ENCODE measurements at regions not wholly inside any gene's neighbourhood (a gene's known extent, or its start where the extent isn't known, plus 50 kb on each side); places are given as distances from the start of the nearest gene placed in this dataset.

GRCh38 chr16:76656994-76657393 is 379.8 kb downstream of the CNTNAP4 start:
- Histone ChIP-seq H3K4me1 (ENCODE audit: low read depth, poor library complexity, severe bottlenecking) (no peaks in the 10 kb centered on the region), H3K27me3 (ENCODE audit: insufficient read depth, low read depth) (no peaks in the 10 kb centered on the region), H3K4me3 (IDR thresholded peaks at IDR 0.05; ENCODE audit: insufficient read depth, low read depth, low read length) (no peak overlapping the region), H3K36me3 (ENCODE audit: insufficient read depth) (no peaks in the 10 kb centered on the region), H3K79me2 (ENCODE audit: insufficient read depth, low read depth) (no peaks in the 10 kb centered on the region), H3K27ac (no peak overlapping the region), H3K9ac (no peak overlapping the region), H3K4me2 (no peak overlapping the region), H4K20me1 (ENCODE audit: insufficient read depth) (no peaks in the 10 kb centered on the region), H2AFZ (ENCODE audit: low read depth) (no peak overlapping the region)
- TF ChIP-seq, protein P1, sequence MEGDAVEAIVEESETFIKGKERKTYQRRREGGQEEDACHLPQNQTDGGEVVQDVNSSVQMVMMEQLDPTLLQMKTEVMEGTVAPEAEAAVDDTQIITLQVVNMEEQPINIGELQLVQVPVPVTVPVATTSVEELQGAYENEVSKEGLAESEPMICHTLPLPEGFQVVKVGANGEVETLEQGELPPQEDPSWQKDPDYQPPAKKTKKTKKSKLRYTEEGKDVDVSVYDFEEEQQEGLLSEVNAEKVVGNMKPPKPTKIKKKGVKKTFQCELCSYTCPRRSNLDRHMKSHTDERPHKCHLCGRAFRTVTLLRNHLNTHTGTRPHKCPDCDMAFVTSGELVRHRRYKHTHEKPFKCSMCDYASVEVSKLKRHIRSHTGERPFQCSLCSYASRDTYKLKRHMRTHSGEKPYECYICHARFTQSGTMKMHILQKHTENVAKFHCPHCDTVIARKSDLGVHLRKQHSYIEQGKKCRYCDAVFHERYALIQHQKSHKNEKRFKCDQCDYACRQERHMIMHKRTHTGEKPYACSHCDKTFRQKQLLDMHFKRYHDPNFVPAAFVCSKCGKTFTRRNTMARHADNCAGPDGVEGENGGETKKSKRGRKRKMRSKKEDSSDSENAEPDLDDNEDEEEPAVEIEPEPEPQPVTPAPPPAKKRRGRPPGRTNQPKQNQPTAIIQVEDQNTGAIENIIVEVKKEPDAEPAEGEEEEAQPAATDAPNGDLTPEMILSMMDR (conservative IDR thresholded peaks at IDR 0.05; ENCODE audit: low read depth, low read length), result no peak

- Histone ChIP-seq H3K4me3 (IDR thresholded peaks at IDR 0.05; ENCODE audit: insufficient read depth, low read depth, low read length) (no peak overlapping the region), H3K9ac (no peak overlapping the region), H3K4me2 (no peak overlapping the region), H4K20me1 (ENCODE audit: insufficient read depth) (no peaks in the 10 kb centered on the region), H3K27me3 (ENCODE audit: insufficient read depth, low read depth) (no peaks in the 10 kb centered on the region), H3K27ac (no peak overlapping the region), H2AFZ (ENCODE audit: low read depth) (no peak overlapping the region), H3K36me3 (ENCODE audit: insufficient read depth) (no peaks in the 10 kb centered on the region), H3K79me2 (ENCODE audit: insufficient read depth, low read depth) (no peaks in the 10 kb centered on the region), H3K4me1 (ENCODE audit: low read depth, poor library complexity, severe bottlenecking) (no peaks in the 10 kb centered on the region)
- TF ChIP-seq, protein P1 (conservative IDR thresholded peaks at IDR 0.05; ENCODE audit: low read depth, low read length), result no peak
These were observed 384.6 kb downstream of the CNTNAP4 start for GRCh38 chr16:76661691-76662235.

DNA sequence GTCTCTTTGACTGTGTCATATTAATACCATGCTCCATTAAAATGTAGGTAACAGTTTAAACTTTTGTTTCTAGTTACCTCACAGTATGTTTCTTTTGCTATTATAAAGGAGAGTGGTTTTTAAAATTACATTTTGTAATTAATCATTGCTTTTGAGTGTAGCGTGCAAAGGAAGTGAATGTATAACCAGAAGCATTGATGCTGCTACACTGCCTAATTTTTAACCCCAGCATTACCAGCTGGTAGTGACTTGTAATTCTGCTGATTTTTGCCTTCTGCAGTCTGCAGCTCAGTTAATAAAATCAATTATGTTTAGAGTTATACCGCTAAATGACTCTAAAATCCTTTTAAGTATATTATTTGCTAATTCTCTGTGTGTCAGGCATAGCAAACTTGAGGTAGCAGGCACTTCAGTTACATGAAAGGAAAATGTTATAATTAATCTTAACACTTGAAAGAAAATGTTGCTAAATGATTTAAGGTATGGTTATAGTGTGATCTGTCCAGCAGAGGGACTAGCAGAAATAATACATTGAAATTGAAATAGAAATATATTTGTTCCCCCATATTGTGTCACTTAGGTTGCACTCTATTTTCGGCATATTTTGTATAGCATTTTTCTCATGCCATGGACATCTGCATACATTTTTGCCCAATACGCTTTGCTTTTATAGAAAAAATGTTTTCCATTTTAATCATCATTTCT is 388.5 kb downstream of the CNTNAP4 start:
- Histone ChIP-seq H3K36me3 (ENCODE audit: insufficient read depth) (no peaks in the 10 kb centered on the region), H3K27me3 (ENCODE audit: insufficient read depth, low read depth) (no peaks in the 10 kb centered on the region), H3K79me2 (ENCODE audit: insufficient read depth, low read depth) (no peaks in the 10 kb centered on the region), H2AFZ (ENCODE audit: low read depth) (no peak overlapping the region), H3K9ac (no peak overlapping the region), H3K27ac (no peak overlapping the region), H4K20me1 (ENCODE audit: insufficient read depth) (no peaks in the 10 kb centered on the region), H3K4me3 (IDR thresholded peaks at IDR 0.05; ENCODE audit: insufficient read depth, low read depth, low read length) (no peak overlapping the region), H3K4me2 (no peak overlapping the region), H3K4me1 (ENCODE audit: low read depth, poor library complexity, severe bottlenecking) (no peaks in the 10 kb centered on the region)
- TF ChIP-seq, protein P1 (conservative IDR thresholded peaks at IDR 0.05; ENCODE audit: low read depth, low read length), result no peak

DNA sequence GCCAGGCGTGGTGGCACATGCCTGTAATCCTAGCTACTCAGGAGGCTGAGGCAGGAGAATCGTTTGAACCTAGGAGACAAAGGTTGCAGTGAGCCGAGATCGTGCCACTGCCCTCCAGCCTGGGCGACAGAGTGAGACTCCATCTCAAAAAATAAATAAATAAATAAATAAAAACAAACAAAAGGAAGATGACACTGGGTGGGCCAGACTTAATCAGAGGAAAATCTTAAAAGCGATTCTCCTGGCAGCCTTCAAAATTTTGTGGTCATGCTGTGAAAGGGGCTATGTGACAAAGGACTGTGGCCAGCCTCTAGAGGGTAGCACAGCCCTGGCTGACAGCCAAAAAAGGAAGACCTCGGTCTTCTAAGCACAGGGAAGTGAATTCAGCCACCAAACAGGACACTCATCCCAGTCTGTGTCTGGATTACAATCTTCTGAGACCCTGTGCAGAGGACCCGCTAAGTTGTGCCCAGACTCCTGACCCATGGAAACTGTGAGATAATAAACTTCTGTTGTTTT is 391.1 kb downstream of the CNTNAP4 start:
- H3K36me3 ChIP-seq (ENCODE audit: insufficient read depth), result no peaks in the 10 kb centered on the region
- H2AFZ ChIP-seq (ENCODE audit: low read depth), result no peak overlapping the region
- H3K79me2 ChIP-seq (ENCODE audit: insufficient read depth, low read depth), result no peaks in the 10 kb centered on the region
- no peaks in the 10 kb centered on the region for H3K27me3 ChIP-seq (ENCODE audit: insufficient read depth, low read depth)
- no peak overlapping the region for H3K4me2 ChIP-seq
- no peak overlapping the region for H3K9ac ChIP-seq
- no peaks in the 10 kb centered on the region for H4K20me1 ChIP-seq (ENCODE audit: insufficient read depth)
- no peaks in the 10 kb centered on the region for H3K4me1 ChIP-seq (ENCODE audit: low read depth, poor library complexity, severe bottlenecking)
- H3K4me3 ChIP-seq (IDR thresholded peaks at IDR 0.05; ENCODE audit: insufficient read depth, low read depth, low read length), result no peak overlapping the region
- H3K27ac ChIP-seq, result no peak overlapping the region
- TF ChIP-seq, protein P1 (conservative IDR thresholded peaks at IDR 0.05; ENCODE audit: low read depth, low read length), result no peak

All from KMS-11 (cell line).